Osteocyte (in vitro differentiated cells): ENCODE measurements at regions not wholly inside any gene's neighbourhood (a gene's known extent, or its start where the extent isn't known, plus 50 kb on each side); places are given as distances from the start of the nearest gene placed in this dataset.

Experiments used
- DNase-seq: peaks from one replicate; pipeline ENCODE4 v3.0.0; 2021; ENCODE audit warnings: mixed read lengths; ENCODE audit not compliant: unreplicated experiment; ENCODE audit errors: extremely low spot score
- H3K27ac Mint-ChIP-seq: one replicate; pipeline ENCODE4 v1.8.0; 2021; ENCODE audit warnings: mild to moderate bottlenecking, mixed read lengths; ENCODE audit not compliant: unreplicated experiment
- H3K27me3 Mint-ChIP-seq: one replicate; pipeline ENCODE4 v1.8.0; 2021; ENCODE audit warnings: mixed read lengths; ENCODE audit not compliant: unreplicated experiment
- H3K36me3 Mint-ChIP-seq: one replicate; pipeline ENCODE4 v1.8.0; 2021; ENCODE audit warnings: mixed read lengths; ENCODE audit not compliant: unreplicated experiment
- H3K4me1 Mint-ChIP-seq: one replicate; pipeline ENCODE4 v1.8.0; 2021; ENCODE audit warnings: mixed read lengths; ENCODE audit not compliant: unreplicated experiment
- H3K4me3 Mint-ChIP-seq: one replicate; pipeline ENCODE4 v1.8.0; 2021; ENCODE audit warnings: mild to moderate bottlenecking, moderate library complexity, mixed read lengths; ENCODE audit not compliant: unreplicated experiment
- H3K9me3 Mint-ChIP-seq: one replicate; pipeline ENCODE4 v1.8.0; 2021; ENCODE audit warnings: mixed read lengths; ENCODE audit not compliant: unreplicated experiment
- TF ChIP-seq, protein P1 (sequence below): fragments of 200-600 bp; sonication (generic); IDR thresholded peaks from 2 replicates; pipeline ENCODE4 v1.5.0; 2021; ENCODE audit warnings: antibody characterized with exemption, mild to moderate bottlenecking, moderate library complexity

GRCh38 chr3:34346656-34347055, 548.2 kb downstream of the PDCD6IP start:
- DNase-seq = no peak
- Mint-ChIP-seq H3K9me3 (peaks cover 9% of the 10 kb centered on the region), H3K36me3 (peaks cover 56% of the 10 kb centered on the region), H3K4me1 (no peaks in the 10 kb centered on the region), H3K4me3 (no peak overlapping the region), H3K27me3 (no peaks in the 10 kb centered on the region), H3K27ac (no peak overlapping the region)
- TF ChIP-seq, protein P1, sequence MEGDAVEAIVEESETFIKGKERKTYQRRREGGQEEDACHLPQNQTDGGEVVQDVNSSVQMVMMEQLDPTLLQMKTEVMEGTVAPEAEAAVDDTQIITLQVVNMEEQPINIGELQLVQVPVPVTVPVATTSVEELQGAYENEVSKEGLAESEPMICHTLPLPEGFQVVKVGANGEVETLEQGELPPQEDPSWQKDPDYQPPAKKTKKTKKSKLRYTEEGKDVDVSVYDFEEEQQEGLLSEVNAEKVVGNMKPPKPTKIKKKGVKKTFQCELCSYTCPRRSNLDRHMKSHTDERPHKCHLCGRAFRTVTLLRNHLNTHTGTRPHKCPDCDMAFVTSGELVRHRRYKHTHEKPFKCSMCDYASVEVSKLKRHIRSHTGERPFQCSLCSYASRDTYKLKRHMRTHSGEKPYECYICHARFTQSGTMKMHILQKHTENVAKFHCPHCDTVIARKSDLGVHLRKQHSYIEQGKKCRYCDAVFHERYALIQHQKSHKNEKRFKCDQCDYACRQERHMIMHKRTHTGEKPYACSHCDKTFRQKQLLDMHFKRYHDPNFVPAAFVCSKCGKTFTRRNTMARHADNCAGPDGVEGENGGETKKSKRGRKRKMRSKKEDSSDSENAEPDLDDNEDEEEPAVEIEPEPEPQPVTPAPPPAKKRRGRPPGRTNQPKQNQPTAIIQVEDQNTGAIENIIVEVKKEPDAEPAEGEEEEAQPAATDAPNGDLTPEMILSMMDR = no peak

DNA sequence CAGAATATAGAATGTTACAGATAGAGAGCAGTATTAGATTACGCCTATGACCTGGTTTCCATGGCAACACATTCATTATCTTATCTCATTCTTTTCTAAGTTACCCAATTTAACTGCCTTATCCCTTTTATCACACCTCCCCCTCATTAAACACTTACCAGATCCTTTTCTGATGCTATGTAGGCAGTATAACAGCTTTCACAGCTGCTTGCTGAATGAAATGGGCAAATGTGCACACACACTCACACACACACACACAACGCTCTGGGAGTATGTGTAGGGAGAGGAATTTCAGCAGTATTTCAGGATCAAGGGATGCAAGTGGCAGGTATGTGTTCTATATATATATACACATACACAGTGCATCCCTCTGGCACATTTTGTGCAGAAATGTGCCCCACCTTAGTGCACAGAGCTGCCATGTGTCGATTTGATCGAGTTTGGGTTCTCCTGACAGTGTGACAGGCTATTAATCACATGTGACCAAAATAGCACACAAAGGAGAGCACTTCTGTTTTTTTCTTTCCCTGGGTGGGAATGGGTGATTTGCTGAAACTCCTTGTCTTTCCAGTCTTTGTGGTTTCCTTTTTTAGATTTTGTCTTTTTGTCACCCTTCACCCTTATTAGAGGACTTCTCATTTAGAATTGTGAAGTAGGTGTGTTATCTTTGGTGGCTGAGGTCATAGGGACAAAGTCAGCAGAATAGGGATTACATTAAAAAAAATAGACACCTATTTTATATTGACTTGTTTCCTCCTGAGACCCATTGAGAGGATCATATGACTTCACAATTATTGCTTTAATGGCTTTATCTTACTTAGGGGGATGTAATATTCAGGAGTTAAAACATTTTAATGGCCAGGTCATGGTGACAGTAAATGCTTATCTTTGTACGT, 553.7 kb downstream of the PDCD6IP start:
- peaks cover 5% of the 10 kb centered on the region for H3K4me1 Mint-ChIP-seq
- no peak for DNase-seq
- no peak overlapping the region for H3K4me3 Mint-ChIP-seq
- no peak overlapping the region for H3K27ac Mint-ChIP-seq
- H3K27me3 Mint-ChIP-seq = no peaks in the 10 kb centered on the region
- TF ChIP-seq, protein P1 = no peak
- H3K9me3 Mint-ChIP-seq = no peaks in the 10 kb centered on the region
- peaks cover 19% of the 10 kb centered on the region for H3K36me3 Mint-ChIP-seq

GRCh38 chr3:34352778-34353331, 554.4 kb downstream of the PDCD6IP start:
- TF ChIP-seq, protein P1 = no peak
- no peak overlapping the region for H3K4me3 Mint-ChIP-seq
- no peak overlapping the region for H3K27ac Mint-ChIP-seq
- H3K4me1 Mint-ChIP-seq = peaks cover 7% of the 10 kb centered on the region
- DNase-seq = no peak
- no peaks in the 10 kb centered on the region for H3K27me3 Mint-ChIP-seq
- no peaks in the 10 kb centered on the region for H3K9me3 Mint-ChIP-seq
- peaks cover 16% of the 10 kb centered on the region for H3K36me3 Mint-ChIP-seq

DNA sequence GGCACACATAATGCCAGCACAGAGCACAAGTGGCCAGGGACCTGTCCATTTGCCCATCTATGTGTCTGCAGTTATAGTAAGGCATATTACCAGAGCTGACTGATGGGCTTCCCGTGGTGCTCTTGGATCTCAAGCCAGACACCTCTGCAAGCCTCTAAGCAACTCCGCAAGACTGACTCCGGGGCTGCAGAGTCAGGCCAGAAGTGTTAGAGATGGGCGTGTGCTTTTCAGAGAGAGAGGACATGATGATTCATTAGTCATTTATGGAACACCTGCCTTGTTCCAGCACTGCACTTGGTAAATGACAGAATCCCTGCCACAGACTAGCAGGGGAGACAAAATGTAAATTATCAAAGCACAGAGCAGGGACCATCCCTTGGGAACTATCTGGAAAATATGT, 559.0 kb downstream of the PDCD6IP start:
- no peaks in the 10 kb centered on the region for H3K27me3 Mint-ChIP-seq
- H3K4me1 Mint-ChIP-seq = peaks cover 7% of the 10 kb centered on the region
- H3K36me3 Mint-ChIP-seq = peaks cover 29% of the 10 kb centered on the region
- TF ChIP-seq, protein P1 = no peak
- DNase-seq = no peak
- H3K27ac Mint-ChIP-seq = no peak overlapping the region
- H3K4me3 Mint-ChIP-seq = no peak overlapping the region
- no peaks in the 10 kb centered on the region for H3K9me3 Mint-ChIP-seq

- Mint-ChIP-seq H3K4me1 (peaks cover 7% of the 10 kb centered on the region), H3K36me3 (peaks cover 43% of the 10 kb centered on the region), H3K27me3 (no peaks in the 10 kb centered on the region), H3K9me3 (no peaks in the 10 kb centered on the region), H3K4me3 (no peak overlapping the region), H3K27ac (no peak overlapping the region)
- TF ChIP-seq, protein P1 = no peak
- DNase-seq = no peak
Measured at GRCh38 chr3:34359064-34359463, 560.6 kb downstream of the PDCD6IP start.
